Heart right ventricle (tissue), 16 donors: ENCODE measurements at regions not wholly inside any gene's neighbourhood (a gene's known extent, or its start where the extent isn't known, plus 50 kb on each side); places are given as distances from the start of the nearest gene placed in this dataset.
"Not testable (repeated sequence)": the region's sequence is repeated elsewhere in the genome, so short reads cannot be mapped to it uniquely, and the experiment has no call there.

Experiments
- ATAC-seq, 8 donors: fragments of 200-7000 bp; cut with Tn5 transposase; one replicate each; pipeline ENCODE4 v1.9.1; 2020; ENCODE audit warnings: mild to moderate bottlenecking in 8 of 8, moderate library complexity in 8 of 8, moderate number of reproducible peaks in 1 of 8
- DNase-seq, 2 donors: peaks; one replicate each; pipeline ENCODE4 v3.0.0-alpha.2; 2020
- H3K27ac ChIP-seq, 10 donors: fragments of 200-600 bp; sonication (generic) in 2 of 10; one replicate each; pipeline versions ENCODE4 v1.5.0 to v1.8.0; 2020 to 2022; ENCODE audit warnings: mild to moderate bottlenecking in 3 of 10
- H3K27me3 ChIP-seq, 7 donors: fragments of 200-600 bp; one replicate each; pipeline ENCODE4 v1.8.0; 2021 to 2022; ENCODE audit warnings: mild to moderate bottlenecking in 2 of 7
- H3K36me3 ChIP-seq, 9 donors: fragments of 200-600 bp; sonication (generic) in 1 of 9; one replicate each; pipeline versions ENCODE4 v1.5.0 to v1.8.0; 2020 to 2022; ENCODE audit warnings: mild to moderate bottlenecking in 2 of 9
- H3K4me1 ChIP-seq, 9 donors: fragments of 200-600 bp; sonication (generic) in 1 of 9; one replicate each; pipeline versions ENCODE4 v1.5.0 to v1.8.0; 2020 to 2022; ENCODE audit warnings: mild to moderate bottlenecking in 4 of 9
- H3K4me3 ChIP-seq, 10 donors: fragments of 200-600 bp; sonication (generic) in 2 of 10; one replicate each; pipeline versions ENCODE4 v1.5.0 to v1.8.0; 2020 to 2022; ENCODE audit warnings: mild to moderate bottlenecking in 7 of 10, moderate library complexity in 2 of 10
- H3K9me3 ChIP-seq, 11 donors: fragments of 200-600 bp in 10 of 11; sonication (generic) in 2 of 11; one replicate each; pipeline versions ENCODE4 v1.5.0 to v1.8.0; 2013 to 2022; ENCODE audit warnings: mild to moderate bottlenecking in 2 of 11, control low read depth in 1 of 11, moderate library complexity in 1 of 11
- CTCF ChIP-seq, 9 donors: fragments of 200-600 bp; sonication (generic) in 2 of 9; IDR thresholded peaks; one replicate each; pipeline versions ENCODE4 v1.5.0 to v1.8.0; 2021 to 2022; ENCODE audit warnings: antibody characterized with exemption in 9 of 9, mild to moderate bottlenecking in 5 of 9, moderate library complexity in 1 of 9
- whole genome bisulfite sequencing, 2 donors: extraction: QIAGEN DNeasy Blood & Tissue Kit; methylation state at CpG; one replicate each; pipeline ENCODE4 v1.1.7; 2013; ENCODE audit warnings: inconsistent platforms in 1 of 2; 5-methylcytosine and 5-hydroxymethylcytosine counted together
- intact Hi-C, 10 donors: fragments of 100-400 bp; cut with DNase I; formaldehyde crosslinking; loops; one replicate each; pipeline versions ENCODE4 v1.11.1 to v1.14.2; 2022
- donor health status: Arrhythmogenic right ventricular cardiomyopathy.
- donor health status: ischemic (EF 13 %, LVEDD 7.1; RV severe dilation, severe dysfunction).
- donor health status: healthy with polysubstance abuse.
- donor health status: DM: no; HTN: yes; CAD: no.
- donor health status: DM: no; HTN: no; CAD: no.
- donor health status: ischemic (EF 25% LVEDD 6.9; RV normal size, moderate dysfunction).
- donor health status: ischemic (EF 25% LVEDD 5.7; RV mildly dilated, moderate dysfunction).
- donor health status: healthy.
- donor health status: DM: yes; HTN: yes; CAD: no.
- donor health status: Ischemic cardiomyopathy.
- donor health status: ischemic (EF 35%, LVEDD 5.7; RV mildly dilated, moderate dysfunction).
- donor health status: nonischemic (EF 11% LVEDD 7.7; RV severe dilation, severe dysfunction).
- donor health status: DM: yes; HTN: yes; CAD: no.
- donor health status: PGD.
- donor health status: ischemic (EF 29% LVEDD 5.4; RV normal size, mild dysfunction).
- donor health status: nonischemic (EF 23%, LVEDD 6.1; RV moderate dilation, normal function).

GRCh38 chr5:102154791-102155605, 141.1 kb downstream of the SLCO4C1 start:
- peak in 1 of 2 donors; percentile 10 for DNase-seq
- H3K27me3 ChIP-seq, result not testable (repeated sequence)

GRCh38 chr5:102154291-102154690, 141.8 kb downstream of the SLCO4C1 start:
- H3K4me3 ChIP-seq, result peak overlapping the region in 3 of 10 donors; percentile 32 to 41 (median 36)
- intact Hi-C loops, result no loop called here
- H3K9me3 ChIP-seq, result peaks cover 0 to 11% (median 0%) of the 10 kb centered on the region in 11 donors
- no peak for ATAC-seq
- no peaks in the 10 kb centered on the region for H3K4me1 ChIP-seq
- no peak for TF ChIP-seq CTCF (IDR thresholded peaks at IDR 0.05)
- no peak overlapping the region for H3K27ac ChIP-seq
- no peaks in the 10 kb centered on the region for H3K36me3 ChIP-seq
- H3K27me3 ChIP-seq, result no peaks in the 10 kb centered on the region
- DNase-seq, result no peak
- WGBS, 2 donors, result 95 to 98% methylated on average over 2 of the region's 2 CpGs

More at GRCh38 chr5:102154791-102155605, 141.1 kb downstream of the SLCO4C1 start:
- H3K4me1 ChIP-seq, H3K36me3 ChIP-seq, H3K27ac ChIP-seq, intact Hi-C loops: not testable (repeated sequence)
- ATAC-seq, result peak in 1 of 8 donors; percentile 42
- Histone ChIP-seq H3K4me3 (peak overlapping the region in 5 of 10 donors; percentile 10 to 41 (median 34)), H3K9me3 (peaks cover 0 to 12% (median 0%) of the 10 kb centered on the region in 11 donors)
- WGBS, 2 donors, result 73 to 81% methylated on average over 48 to 54 of the region's 54 CpGs

DNA sequence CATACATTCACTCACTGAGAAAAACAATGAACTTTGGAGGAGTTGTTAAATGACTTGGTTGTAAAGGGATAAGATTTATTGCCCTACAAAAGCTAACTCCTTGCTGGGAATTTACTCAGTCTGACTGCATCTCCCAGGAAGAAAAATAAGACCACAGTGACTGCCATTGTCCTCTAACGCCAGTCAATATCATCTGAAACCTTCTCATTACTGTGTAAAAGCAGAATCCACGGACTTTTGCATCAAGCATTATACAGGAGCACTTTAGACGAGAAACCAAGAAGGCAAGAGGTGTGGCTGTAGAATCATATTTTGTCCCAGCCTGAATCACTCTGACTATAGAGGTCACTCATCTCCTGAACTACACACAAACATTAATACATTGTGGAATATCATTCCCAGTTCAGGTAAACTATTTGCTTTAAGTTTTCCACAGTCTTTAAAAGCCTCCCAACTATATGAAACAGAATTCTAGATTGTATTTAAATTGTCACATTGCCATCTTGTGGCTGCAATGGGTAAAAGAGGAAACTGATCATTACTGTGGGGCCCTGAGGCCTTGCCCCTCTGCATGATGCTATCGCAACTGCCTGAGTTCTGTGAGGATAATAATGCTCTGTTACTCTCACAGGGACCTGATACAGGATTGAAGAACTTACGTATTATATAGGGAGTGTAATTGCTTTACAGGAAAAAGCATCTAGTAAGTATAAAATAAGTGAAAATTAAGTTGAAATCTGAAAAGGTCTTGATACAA, 142.9 kb downstream of the SLCO4C1 start:
- peak in 6 of 9 donors; percentile 25 to 44 (median 36) for TF ChIP-seq CTCF (IDR thresholded peaks at IDR 0.05)
- DNase-seq (no peak), ATAC-seq (peak in 1 of 8 donors; percentile 34)
- intact Hi-C loops, result no loop called here
- H3K4me1 ChIP-seq, result no peaks in the 10 kb centered on the region
- H3K4me3 ChIP-seq, result no peak overlapping the region
- WGBS, 2 donors, result 41 to 42% methylated on average over 5 of the region's 5 CpGs
- H3K27me3 ChIP-seq, result no peaks in the 10 kb centered on the region
- peaks cover 0 to 9% (median 0%) of the 10 kb centered on the region in 11 donors for H3K9me3 ChIP-seq
- no peaks in the 10 kb centered on the region for H3K36me3 ChIP-seq
- H3K27ac ChIP-seq, result no peak overlapping the region

DNA sequence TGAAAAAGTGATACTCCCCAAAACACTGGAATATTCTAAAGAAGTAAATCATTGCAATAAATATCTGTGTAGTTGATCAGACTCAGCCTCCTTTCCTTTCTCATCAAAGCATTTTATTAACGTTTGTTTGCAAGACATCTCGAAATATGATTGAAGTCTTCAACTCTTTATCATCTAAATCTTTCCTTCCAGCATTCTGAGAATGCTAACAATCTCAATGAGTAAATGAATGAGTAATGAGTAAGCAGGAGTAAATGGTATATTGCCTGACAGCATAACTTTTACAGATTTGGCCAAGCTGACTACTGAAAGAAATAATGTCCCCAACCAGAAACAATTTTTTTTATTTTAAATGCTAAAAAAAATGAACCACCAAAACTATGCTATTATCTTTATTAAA, 157.1 kb downstream of the SLCO4C1 start:
- TF ChIP-seq CTCF (IDR thresholded peaks at IDR 0.05), result no peak
- Histone ChIP-seq H3K9me3 (peaks cover 0 to 12% (median 0%) of the 10 kb centered on the region in 11 donors), H3K27ac (no peak overlapping the region), H3K36me3 (no peaks in the 10 kb centered on the region), H3K4me3 (no peak overlapping the region), H3K4me1 (no peaks in the 10 kb centered on the region), H3K27me3 (no peaks in the 10 kb centered on the region)
- intact Hi-C loops, result no loop called here
- 57 to 67% methylated on average over 2 of the region's 2 CpGs for WGBS, 2 donors
- DNase-seq, result no peak
- ATAC-seq, result no peak
